SK-N-SH treated with all-trans-retinoic acid at 6 μM for 48 hours (cell line): ENCODE measurements at regions not wholly inside any gene's neighbourhood (a gene's known extent, or its start where the extent isn't known, plus 50 kb on each side); places are given as distances from the start of the nearest gene placed in this dataset.

Source experiments
- PATZ1 ChIP-seq: fragments of 250-450 bp; sonication (Bioruptor Pico); IDR thresholded peaks from 2 replicates; pipeline ENCODE4 v1.8.0; 2020; ENCODE audit warnings: mild to moderate bottlenecking, moderate library complexity, borderline replicate concordance
- TOX ChIP-seq: fragments of 250-450 bp; sonication (Bioruptor Pico); IDR thresholded peaks from 2 replicates; pipeline ENCODE4 v1.8.0; 2021; ENCODE audit warnings: mild to moderate bottlenecking, moderate library complexity, borderline replicate concordance
- TSHZ2 ChIP-seq: fragments of 250-450 bp; sonication (Bioruptor Pico); IDR thresholded peaks from 2 replicates; pipeline ENCODE4 v1.5.0; 2020; ENCODE audit warnings: mild to moderate bottlenecking, moderate library complexity
- ZNF70 ChIP-seq: fragments of 450-650 bp; formaldehyde crosslinking; IDR thresholded peaks from 2 replicates; pipeline ENCODE4 v1.5.0; 2020; ENCODE audit warnings: mild to moderate bottlenecking, moderate library complexity
- TF ChIP-seq, protein P1 (sequence below): fragments of 250-450 bp; sonication (Bioruptor Pico); IDR thresholded peaks from 2 replicates; pipeline ENCODE4 v1.5.1; 2020; ENCODE audit warnings: low read depth, mild to moderate bottlenecking, moderate library complexity

- no peak for TF ChIP-seq PATZ1 (CRISPR knock-in tag)
- no peak for TF ChIP-seq TOX (CRISPR knock-in tag)
- TF ChIP-seq, protein P1, sequence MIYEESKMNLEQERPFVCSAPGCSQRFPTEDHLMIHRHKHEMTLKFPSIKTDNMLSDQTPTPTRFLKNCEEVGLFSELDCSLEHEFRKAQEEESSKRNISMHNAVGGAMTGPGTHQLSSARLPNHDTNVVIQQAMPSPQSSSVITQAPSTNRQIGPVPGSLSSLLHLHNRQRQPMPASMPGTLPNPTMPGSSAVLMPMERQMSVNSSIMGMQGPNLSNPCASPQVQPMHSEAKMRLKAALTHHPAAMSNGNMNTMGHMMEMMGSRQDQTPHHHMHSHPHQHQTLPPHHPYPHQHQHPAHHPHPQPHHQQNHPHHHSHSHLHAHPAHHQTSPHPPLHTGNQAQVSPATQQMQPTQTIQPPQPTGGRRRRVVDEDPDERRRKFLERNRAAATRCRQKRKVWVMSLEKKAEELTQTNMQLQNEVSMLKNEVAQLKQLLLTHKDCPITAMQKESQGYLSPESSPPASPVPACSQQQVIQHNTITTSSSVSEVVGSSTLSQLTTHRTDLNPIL (CRISPR knock-in tag): no peak
- no peak for TF ChIP-seq TSHZ2 (CRISPR knock-in tag)
- TF ChIP-seq ZNF70 (CRISPR knock-in tag): no peak
These were observed 203.0 kb downstream of the ICE1 start for GRCh38 chr5:5625491-5625890.
